Hepatocyte (in vitro differentiated cells): ENCODE measurements at regions not wholly inside any gene's neighbourhood (a gene's known extent, or its start where the extent isn't known, plus 50 kb on each side); places are given as distances from the start of the nearest gene placed in this dataset.

ENCODE experiments used
- DNase-seq: peaks from one replicate; pipeline ENCODE4 v3.0.0-alpha.2; 2016; ENCODE audit warnings: low spot score
- H2AFZ ChIP-seq: fragments of 200-600 bp; sonication (generic); 2 replicates; pipeline ENCODE4 v1.6.0; 2016; ENCODE audit warnings: antibody characterized with exemption, mild to moderate bottlenecking
- H3K27ac ChIP-seq: fragments of 200-600 bp; sonication (generic); 2 replicates; pipeline ENCODE4 v1.5.1; 2016; ENCODE audit warnings: mild to moderate bottlenecking
- H3K27me3 ChIP-seq: fragments of 200-600 bp; sonication (generic); 2 replicates; pipeline ENCODE4 v1.6.1; 2016
- H3K36me3 ChIP-seq: fragments of 200-600 bp; sonication (generic); replicated peaks from 2 replicates; pipeline ENCODE4 v1.5.1; 2016; ENCODE audit warnings: low read depth; ENCODE audit not compliant: insufficient read depth
- H3K4me1 ChIP-seq: fragments of 200-600 bp; sonication (generic); 2 replicates; pipeline ENCODE4 v1.5.1; 2016; ENCODE audit warnings: mild to moderate bottlenecking, moderate library complexity; ENCODE audit not compliant: insufficient read depth
- H3K4me2 ChIP-seq: fragments of 200-600 bp; sonication (generic); 2 replicates; pipeline ENCODE4 v1.6.0; 2016
- H3K4me3 ChIP-seq: fragments of 200-600 bp; sonication (generic); 2 replicates; pipeline ENCODE4 v1.5.1; 2016; ENCODE audit warnings: mild to moderate bottlenecking
- H3K79me2 ChIP-seq: fragments of 200-600 bp; sonication (generic); 2 replicates; pipeline ENCODE4 v1.6.0; 2017; ENCODE audit warnings: mild to moderate bottlenecking
- H3K9me2 ChIP-seq: fragments of 200-600 bp; sonication (generic); replicated peaks from 2 replicates; pipeline ENCODE4 v1.6.0; 2017; ENCODE audit warnings: mild to moderate bottlenecking; ENCODE audit not compliant: insufficient read depth
- H3K9me3 ChIP-seq: fragments of 200-600 bp; sonication (generic); 2 replicates; pipeline ENCODE4 v1.5.1; 2016; ENCODE audit warnings: low read depth, mild to moderate bottlenecking
- H4K20me1 ChIP-seq: fragments of 200-600 bp; sonication (generic); 2 replicates; pipeline ENCODE4 v1.6.0; 2016; ENCODE audit warnings: mild to moderate bottlenecking; ENCODE audit not compliant: insufficient read depth, poor library complexity, severe bottlenecking
- CTCF ChIP-seq: fragments of 200-600 bp; sonication (generic); IDR thresholded peaks from 2 replicates; pipeline ENCODE4 v1.5.1; 2016; ENCODE audit warnings: antibody characterized with exemption, mild to moderate bottlenecking; ENCODE audit not compliant: poor library complexity
- EZH2 ChIP-seq: fragments of 200-600 bp; sonication (generic); IDR thresholded peaks from 2 replicates; pipeline ENCODE4 v1.6.1; 2016; ENCODE audit warnings: antibody characterized with exemption, mild to moderate bottlenecking, borderline replicate concordance
- EZH2phosphoT487 ChIP-seq: fragments of 200-600 bp; sonication (generic); IDR thresholded peaks from one replicate; pipeline ENCODE4 v1.6.1; 2018; ENCODE audit warnings: antibody characterized with exemption, mild to moderate bottlenecking, low read depth, moderate library complexity; ENCODE audit not compliant: unreplicated experiment, severe bottlenecking
- WGBS: methylation state at CpG from one replicate; pipeline ENCODE4 v1.1.6; 2016; ENCODE audit warnings: low lambda C conversion rate; ENCODE audit errors: missing lambda C conversion rate; 5-methylcytosine and 5-hydroxymethylcytosine counted together

DNA sequence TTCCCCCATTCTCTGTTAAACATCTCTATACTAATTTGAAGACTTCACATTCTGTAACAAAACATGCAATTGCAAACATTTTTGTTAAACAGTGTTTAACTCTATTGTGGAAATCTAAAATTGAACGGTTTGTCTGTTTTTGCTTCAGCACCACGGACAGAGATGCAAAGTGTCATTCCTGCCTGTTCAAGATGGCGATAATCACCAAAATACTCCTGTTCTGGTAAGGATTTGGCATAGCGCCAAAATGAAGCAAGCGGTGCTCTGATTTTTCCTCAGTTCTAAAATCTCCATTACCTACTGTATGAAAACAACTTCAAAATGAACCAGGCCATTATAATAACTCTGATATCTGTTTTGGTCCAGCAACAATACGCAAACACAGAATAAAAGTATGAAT is 129.7 kb upstream of the TUSC7 start:
- H3K9me3 ChIP-seq = no peaks in the 10 kb centered on the region
- no peaks in the 10 kb centered on the region for H3K27me3 ChIP-seq
- peak; percentile 18 for DNase-seq
- no peak overlapping the region for H3K27ac ChIP-seq
- H3K4me1 ChIP-seq = no peaks in the 10 kb centered on the region
- TF ChIP-seq EZH2 (no peak), EZH2phosphoT487 (no peak), CTCF (no peak)
- H3K4me3 ChIP-seq = no peak overlapping the region
- no peak overlapping the region for H2AFZ ChIP-seq
- no peaks in the 10 kb centered on the region for H4K20me1 ChIP-seq
- WGBS = 29% methylated on average over 6 of the region's 6 CpGs
- no peak overlapping the region for H3K4me2 ChIP-seq
- H3K36me3 ChIP-seq = no peaks in the 10 kb centered on the region
- no peaks in the 10 kb centered on the region for H3K9me2 ChIP-seq
- no peaks in the 10 kb centered on the region for H3K79me2 ChIP-seq

DNA sequence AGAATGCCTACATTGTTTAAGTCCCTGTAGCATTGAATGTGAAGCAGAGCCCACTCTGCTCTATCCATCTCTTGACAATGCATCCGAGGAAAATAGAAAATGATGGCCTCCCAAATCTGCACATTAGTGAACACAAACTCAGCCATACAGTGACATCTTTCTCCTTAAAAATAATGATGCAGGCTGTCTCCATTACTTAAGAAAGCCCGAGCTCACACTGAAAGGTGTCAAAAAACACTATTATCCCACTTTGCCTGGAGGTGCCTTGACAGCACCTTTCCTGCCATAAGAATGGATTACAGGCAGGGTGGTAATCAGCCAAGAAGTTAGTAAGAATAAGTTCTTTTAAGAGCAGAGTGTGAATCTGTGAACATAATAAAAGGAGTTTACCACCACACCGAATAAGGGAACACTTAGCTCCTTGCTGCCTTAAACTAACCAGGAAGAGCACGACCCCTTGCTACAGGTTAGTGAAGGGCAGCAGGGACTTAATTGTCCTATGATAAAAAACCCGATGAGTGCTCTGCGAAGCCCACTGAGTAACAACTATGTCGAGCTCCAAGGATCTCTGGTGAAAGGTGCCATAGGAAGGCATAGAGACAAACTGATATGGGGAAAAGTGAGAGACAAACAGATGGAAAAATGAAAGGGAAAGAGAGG is 123.2 kb upstream of the TUSC7 start:
- H3K79me2 ChIP-seq = no peaks in the 10 kb centered on the region
- 87% methylated on average over 7 of the region's 7 CpGs for WGBS
- H3K9me2 ChIP-seq = no peaks in the 10 kb centered on the region
- no peak overlapping the region for H3K4me2 ChIP-seq
- H3K9me3 ChIP-seq = no peaks in the 10 kb centered on the region
- no peaks in the 10 kb centered on the region for H3K4me1 ChIP-seq
- no peak for TF ChIP-seq EZH2
- TF ChIP-seq CTCF = no peak
- TF ChIP-seq EZH2phosphoT487 = no peak
- no peak overlapping the region for H3K27ac ChIP-seq
- no peak overlapping the region for H2AFZ ChIP-seq
- H4K20me1 ChIP-seq = no peaks in the 10 kb centered on the region
- no peaks in the 10 kb centered on the region for H3K27me3 ChIP-seq
- no peak overlapping the region for H3K4me3 ChIP-seq
- no peak for DNase-seq
- H3K36me3 ChIP-seq = no peaks in the 10 kb centered on the region

- Histone ChIP-seq H3K36me3 (no peaks in the 10 kb centered on the region), H3K27ac (no peak overlapping the region), H3K27me3 (no peaks in the 10 kb centered on the region), H3K79me2 (no peaks in the 10 kb centered on the region), H3K9me2 (no peaks in the 10 kb centered on the region), H4K20me1 (no peaks in the 10 kb centered on the region), H3K4me3 (no peak overlapping the region), H3K4me1 (no peaks in the 10 kb centered on the region), H3K9me3 (no peaks in the 10 kb centered on the region), H3K4me2 (no peak overlapping the region), H2AFZ (no peak overlapping the region)
- DNase-seq = no peak
- no peak for TF ChIP-seq EZH2phosphoT487
- no peak for TF ChIP-seq EZH2
- no peak for TF ChIP-seq CTCF
- 56% methylated on average over 3 of the region's 3 CpGs for WGBS
Observed at GRCh38 chr3:116591236-116591635, 118.3 kb upstream of the TUSC7 start.
